ENCODE measurements at regions not wholly inside any gene's neighbourhood (a gene's known extent, or its start where the extent isn't known, plus 50 kb on each side); places are given as distances from the start of the nearest gene placed in this dataset.

- TF ChIP-seq, protein P1, sequence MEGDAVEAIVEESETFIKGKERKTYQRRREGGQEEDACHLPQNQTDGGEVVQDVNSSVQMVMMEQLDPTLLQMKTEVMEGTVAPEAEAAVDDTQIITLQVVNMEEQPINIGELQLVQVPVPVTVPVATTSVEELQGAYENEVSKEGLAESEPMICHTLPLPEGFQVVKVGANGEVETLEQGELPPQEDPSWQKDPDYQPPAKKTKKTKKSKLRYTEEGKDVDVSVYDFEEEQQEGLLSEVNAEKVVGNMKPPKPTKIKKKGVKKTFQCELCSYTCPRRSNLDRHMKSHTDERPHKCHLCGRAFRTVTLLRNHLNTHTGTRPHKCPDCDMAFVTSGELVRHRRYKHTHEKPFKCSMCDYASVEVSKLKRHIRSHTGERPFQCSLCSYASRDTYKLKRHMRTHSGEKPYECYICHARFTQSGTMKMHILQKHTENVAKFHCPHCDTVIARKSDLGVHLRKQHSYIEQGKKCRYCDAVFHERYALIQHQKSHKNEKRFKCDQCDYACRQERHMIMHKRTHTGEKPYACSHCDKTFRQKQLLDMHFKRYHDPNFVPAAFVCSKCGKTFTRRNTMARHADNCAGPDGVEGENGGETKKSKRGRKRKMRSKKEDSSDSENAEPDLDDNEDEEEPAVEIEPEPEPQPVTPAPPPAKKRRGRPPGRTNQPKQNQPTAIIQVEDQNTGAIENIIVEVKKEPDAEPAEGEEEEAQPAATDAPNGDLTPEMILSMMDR (conservative IDR thresholded peaks at IDR 0.05; ENCODE audit: low read length), result no peak
- TF ChIP-seq EZH2phosphoT487 (IDR thresholded peaks at IDR 0.05; ENCODE audit: borderline replicate concordance, low read depth, low read length), result no peak
Observed at GRCh38 chr11:104610635-104611034, 287.6 kb downstream of the CASP12 start.
